ENCODE measurements at regions not wholly inside any gene's neighbourhood (a gene's known extent, or its start where the extent isn't known, plus 50 kb on each side); places are given as distances from the start of the nearest gene placed in this dataset.

- Mint-ChIP-seq H3K27ac (no peak overlapping the region), H3K4me1 (ENCODE audit: low read depth) (no peaks in the 10 kb centered on the region), H3K36me3 (ENCODE audit: low read depth) (peaks cover 4% of the 10 kb centered on the region; the same call in 1 of the 2 replicates), H3K9me3 (peaks cover 19% of the 10 kb centered on the region; the same call in 1 of the 2 replicates), H3K27me3 (ENCODE audit: insufficient read depth) (peaks cover 4% of the 10 kb centered on the region), H3K4me3 (no peak overlapping the region)
- no peak for DNase-seq
- TF ChIP-seq CTCF (IDR thresholded peaks at IDR 0.05), result no peak
Observed at GRCh38 chr19:30092721-30093569, 150.9 kb downstream of the URI1 start.

- H3K4me3 Mint-ChIP-seq, result no peak overlapping the region
- no peak for DNase-seq
- H3K27ac Mint-ChIP-seq, result no peak overlapping the region
- peaks cover 4% of the 10 kb centered on the region; the same call in 1 of the 2 replicates for H3K36me3 Mint-ChIP-seq (ENCODE audit: low read depth)
- TF ChIP-seq CTCF (IDR thresholded peaks at IDR 0.05), result no peak
- peaks cover 26% of the 10 kb centered on the region; the same call in 1 of the 2 replicates for H3K9me3 Mint-ChIP-seq
- peaks cover 4% of the 10 kb centered on the region for H3K27me3 Mint-ChIP-seq (ENCODE audit: insufficient read depth)
- no peaks in the 10 kb centered on the region for H3K4me1 Mint-ChIP-seq (ENCODE audit: low read depth)
Observed at GRCh38 chr19:30093966-30094755, 152.1 kb downstream of the URI1 start.

DNA sequence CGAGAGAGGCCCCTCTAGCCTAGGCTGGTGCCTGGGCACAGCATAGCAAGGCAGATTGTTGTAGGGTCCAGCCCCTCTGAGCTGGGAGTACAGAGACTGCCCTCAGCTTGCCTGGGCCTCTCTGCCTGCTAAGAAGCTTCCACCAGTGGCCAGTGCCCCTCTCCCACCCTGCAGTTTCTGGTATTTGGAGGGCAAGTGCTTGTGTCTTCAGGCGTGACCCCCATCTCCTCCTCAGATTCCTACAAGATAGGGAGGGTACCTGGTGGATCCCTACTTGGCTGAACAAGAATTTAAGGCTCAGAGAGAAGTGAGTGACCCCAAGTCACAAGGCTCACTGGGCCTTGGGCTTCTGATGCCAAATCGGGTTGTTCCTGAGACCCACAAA is 152.7 kb downstream of the URI1 start:
- H3K27ac Mint-ChIP-seq, result no peak overlapping the region
- H3K4me1 Mint-ChIP-seq (ENCODE audit: low read depth), result no peaks in the 10 kb centered on the region
- no peak for TF ChIP-seq CTCF (IDR thresholded peaks at IDR 0.05)
- no peak overlapping the region for H3K4me3 Mint-ChIP-seq
- DNase-seq, result no peak
- H3K36me3 Mint-ChIP-seq (ENCODE audit: low read depth), result peaks cover 4% of the 10 kb centered on the region; the same call in 1 of the 2 replicates
- peaks cover 4% of the 10 kb centered on the region for H3K27me3 Mint-ChIP-seq (ENCODE audit: insufficient read depth)
- peaks cover 26% of the 10 kb centered on the region; the same call in 1 of the 2 replicates for H3K9me3 Mint-ChIP-seq

DNA sequence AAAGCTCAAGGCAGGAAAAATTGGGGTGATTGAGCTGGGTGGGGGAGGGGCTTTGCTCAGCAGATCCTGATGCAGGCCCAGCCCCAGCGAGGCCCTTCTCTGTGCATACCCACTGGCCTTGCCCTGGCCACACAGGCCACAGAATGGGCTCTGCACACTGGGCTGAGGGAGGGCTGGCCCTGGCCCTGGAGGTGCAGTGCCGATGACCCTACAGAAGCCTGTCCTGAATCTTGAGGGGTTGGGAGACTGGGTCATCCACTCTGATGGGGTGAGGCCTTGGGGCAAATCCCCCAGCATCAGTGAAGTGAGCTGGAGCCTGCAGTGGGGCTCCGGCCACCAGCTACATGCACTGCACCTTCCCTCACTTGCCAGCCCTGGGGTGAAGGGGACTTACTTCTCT is 153.1 kb downstream of the URI1 start:
- H3K27ac Mint-ChIP-seq, result no peak overlapping the region
- H3K9me3 Mint-ChIP-seq, result peaks cover 26% of the 10 kb centered on the region; the same call in 1 of the 2 replicates
- H3K4me1 Mint-ChIP-seq (ENCODE audit: low read depth), result no peaks in the 10 kb centered on the region
- no peak for TF ChIP-seq CTCF (IDR thresholded peaks at IDR 0.05)
- peaks cover 4% of the 10 kb centered on the region; the same call in 1 of the 2 replicates for H3K36me3 Mint-ChIP-seq (ENCODE audit: low read depth)
- DNase-seq, result no peak
- H3K27me3 Mint-ChIP-seq (ENCODE audit: insufficient read depth), result peaks cover 4% of the 10 kb centered on the region
- no peak overlapping the region for H3K4me3 Mint-ChIP-seq

DNA sequence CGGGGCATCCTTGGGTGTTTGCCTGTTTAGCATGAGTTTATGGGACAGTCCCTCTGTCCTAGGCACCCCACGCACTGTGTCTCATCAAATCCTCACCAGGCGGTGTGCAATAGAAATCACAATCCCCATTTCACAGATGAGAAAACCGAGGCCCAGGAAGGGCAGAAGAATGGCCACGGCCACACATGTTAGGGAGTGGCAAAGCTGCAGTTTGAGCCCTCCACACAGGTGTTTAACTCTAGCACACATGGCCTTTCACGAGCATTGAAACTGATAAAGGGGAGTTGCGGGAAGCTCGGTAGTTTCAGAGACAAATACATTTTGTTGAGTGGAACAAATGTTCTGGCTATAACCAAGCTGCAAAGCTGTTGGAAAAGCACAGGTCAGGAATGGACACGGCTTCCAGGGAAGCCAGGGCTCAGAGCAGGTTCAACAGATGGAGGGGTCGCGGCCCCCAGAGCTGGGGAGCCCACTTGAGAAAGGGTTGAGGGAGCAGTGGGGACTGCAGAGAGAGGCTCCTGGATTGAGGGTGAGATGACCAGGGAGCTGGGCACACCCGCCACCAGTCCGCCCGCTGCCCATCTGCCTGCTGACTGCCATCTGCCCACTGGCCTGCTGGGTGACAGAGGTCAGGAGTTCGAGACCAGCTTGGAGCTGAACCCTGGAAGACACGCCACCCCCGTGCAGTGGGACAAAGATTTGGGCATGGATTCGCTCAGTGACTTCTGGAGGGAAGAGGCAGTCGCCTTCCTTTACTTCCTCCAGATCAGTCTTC is 154.7 kb downstream of the URI1 start:
- H3K4me1 Mint-ChIP-seq (ENCODE audit: low read depth), result no peaks in the 10 kb centered on the region
- no peak overlapping the region for H3K27ac Mint-ChIP-seq
- H3K9me3 Mint-ChIP-seq, result peaks cover 23% of the 10 kb centered on the region
- DNase-seq, result no peak
- TF ChIP-seq CTCF (IDR thresholded peaks at IDR 0.05), result no peak
- no peaks in the 10 kb centered on the region for H3K36me3 Mint-ChIP-seq (ENCODE audit: low read depth)
- H3K4me3 Mint-ChIP-seq, result no peak overlapping the region
- H3K27me3 Mint-ChIP-seq (ENCODE audit: insufficient read depth), result peaks cover 8% of the 10 kb centered on the region
